A673 (cell line): ENCODE measurements at regions not wholly inside any gene's neighbourhood (a gene's known extent, or its start where the extent isn't known, plus 50 kb on each side); places are given as distances from the start of the nearest gene placed in this dataset.

Experiments
- EZH2 ChIP-seq: fragments of 200-600 bp; sonication (generic); IDR thresholded peaks from 2 replicates; pipeline ENCODE4 v1.6.1; 2017; ENCODE audit warnings: borderline replicate concordance, low read depth, mild to moderate bottlenecking, mixed read lengths, antibody characterized with exemption, low read length; ENCODE audit not compliant: poor library complexity, severe bottlenecking
- TF ChIP-seq, protein P1 (sequence below): fragments of 300-800, 200-600 bp; sonication (generic); conservative IDR thresholded peaks from 2 replicates; pipeline ENCODE4 v1.5.1; 2017; ENCODE audit warnings: low read depth, mild to moderate bottlenecking, antibody characterized with exemption, low read length, moderate library complexity, mixed read lengths

DNA sequence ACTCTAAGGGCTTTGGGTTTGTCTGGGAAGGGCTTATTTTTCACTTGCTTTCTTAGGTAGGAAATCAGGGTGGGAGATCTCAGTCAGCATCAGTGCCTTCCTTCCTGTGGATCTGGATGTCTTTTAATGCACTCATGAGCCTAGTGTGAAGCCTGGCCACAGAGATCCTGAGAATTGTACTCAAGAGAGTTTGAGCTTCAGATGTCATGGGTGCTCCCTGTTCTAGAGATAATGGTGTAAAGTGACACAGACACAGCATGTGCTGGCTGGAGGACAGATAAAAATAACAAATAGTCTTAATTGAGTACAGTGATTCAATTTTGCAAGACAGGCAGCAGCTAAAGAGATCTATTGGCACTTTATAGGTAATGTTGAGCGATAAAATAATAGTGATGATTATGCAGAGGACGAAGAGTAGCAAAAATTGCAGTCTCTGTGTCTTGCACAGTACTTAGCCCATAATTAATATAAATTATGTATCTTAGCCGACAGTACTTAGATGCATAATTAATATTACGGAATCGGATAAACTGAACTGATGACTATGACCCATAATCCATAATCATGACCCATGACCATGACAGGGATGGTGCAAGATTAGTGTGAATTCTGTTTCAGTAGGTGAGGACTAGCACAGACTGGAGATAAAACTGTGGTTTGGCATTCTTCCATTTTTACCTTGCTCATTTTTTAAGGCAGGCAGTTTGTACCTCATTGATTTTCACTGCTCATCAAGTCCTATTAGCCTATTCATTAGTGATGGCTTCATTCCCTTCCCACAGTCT is 408.7 kb upstream of the PIK3R1 start:
- TF ChIP-seq, protein P1, sequence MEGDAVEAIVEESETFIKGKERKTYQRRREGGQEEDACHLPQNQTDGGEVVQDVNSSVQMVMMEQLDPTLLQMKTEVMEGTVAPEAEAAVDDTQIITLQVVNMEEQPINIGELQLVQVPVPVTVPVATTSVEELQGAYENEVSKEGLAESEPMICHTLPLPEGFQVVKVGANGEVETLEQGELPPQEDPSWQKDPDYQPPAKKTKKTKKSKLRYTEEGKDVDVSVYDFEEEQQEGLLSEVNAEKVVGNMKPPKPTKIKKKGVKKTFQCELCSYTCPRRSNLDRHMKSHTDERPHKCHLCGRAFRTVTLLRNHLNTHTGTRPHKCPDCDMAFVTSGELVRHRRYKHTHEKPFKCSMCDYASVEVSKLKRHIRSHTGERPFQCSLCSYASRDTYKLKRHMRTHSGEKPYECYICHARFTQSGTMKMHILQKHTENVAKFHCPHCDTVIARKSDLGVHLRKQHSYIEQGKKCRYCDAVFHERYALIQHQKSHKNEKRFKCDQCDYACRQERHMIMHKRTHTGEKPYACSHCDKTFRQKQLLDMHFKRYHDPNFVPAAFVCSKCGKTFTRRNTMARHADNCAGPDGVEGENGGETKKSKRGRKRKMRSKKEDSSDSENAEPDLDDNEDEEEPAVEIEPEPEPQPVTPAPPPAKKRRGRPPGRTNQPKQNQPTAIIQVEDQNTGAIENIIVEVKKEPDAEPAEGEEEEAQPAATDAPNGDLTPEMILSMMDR = no peak
- no peak for TF ChIP-seq EZH2
